ENCODE measurements at regions not wholly inside any gene's neighbourhood (a gene's known extent, or its start where the extent isn't known, plus 50 kb on each side); places are given as distances from the start of the nearest gene placed in this dataset.

DNA sequence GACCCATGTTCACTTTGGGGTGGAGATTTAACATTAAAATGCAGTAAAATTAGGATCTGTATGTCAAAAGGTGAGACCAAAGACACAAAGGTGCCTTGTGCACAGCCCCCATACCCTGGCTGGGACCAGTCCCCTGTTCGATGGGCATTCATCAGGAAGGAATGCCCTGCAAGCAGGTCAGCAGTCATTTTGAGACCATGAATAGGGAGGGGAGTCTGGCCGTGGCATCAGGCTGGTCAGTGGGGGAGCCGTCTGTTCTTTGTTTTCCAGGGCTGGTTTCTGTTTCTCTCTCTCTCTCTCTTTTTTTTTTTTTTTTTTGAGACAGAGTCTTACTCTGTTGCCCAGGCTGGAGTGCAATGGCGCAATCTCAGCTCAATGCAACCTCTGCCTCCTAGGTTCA, 68.9 kb upstream of the GOLM1 start:
- Histone ChIP-seq H3K27ac (ENCODE audit: control insufficient read depth, insufficient read depth) (no peak overlapping the region), H2AFZ (ENCODE audit: control insufficient read depth, low read depth, low read length) (no peak overlapping the region), H3K4me2 (ENCODE audit: control insufficient read depth, insufficient read depth) (no peak overlapping the region), H3K9ac (ENCODE audit: control insufficient read depth, insufficient read depth, low read length) (no peak overlapping the region), H4K20me1 (ENCODE audit: control insufficient read depth, insufficient read depth) (no peaks in the 10 kb centered on the region), H3K9me3 (replicated peaks; ENCODE audit: control insufficient read depth, insufficient read depth, low read length) (no peaks in the 10 kb centered on the region; the same call in 2 of the 3 replicates), H3K79me2 (ENCODE audit: control insufficient read depth, insufficient read depth, low read length) (no peaks in the 10 kb centered on the region), H3K4me1 (ENCODE audit: control insufficient read depth, insufficient read depth, low read length) (no peaks in the 10 kb centered on the region), H3K27me3 (replicated peaks in 1 of 2; ENCODE audit: control insufficient read depth in 2 of 2, insufficient read depth in 2 of 2, low read length in 1 of 2) (no peaks in the 10 kb centered on the region), H3K4me3 (no peak overlapping the region), H3K36me3 (ENCODE audit: control insufficient read depth in 2 of 2, insufficient read depth in 2 of 2, low read length in 1 of 2) (no peaks in the 10 kb centered on the region)
- RAD21 ChIA-PET (ENCODE audit: unreplicated experiment), result no interaction called here
- intact Hi-C loops (cut with micrococcal nuclease; ENCODE audit: unreplicated experiment) (no loop called here), in situ Hi-C loops (cut with MboI) (no loop called here)
- DNase-seq (ENCODE audit: low read depth, low spot score) (no peak), ATAC-seq (no peak), FAIRE-seq (no peak)
- no TSS peak for BruUV-seq (replicated peaks)
- TF ChIP-seq SMARCA5 (IDR thresholded peaks at IDR 0.05), result no peak
- TF ChIP-seq CREM (IDR thresholded peaks at IDR 0.05; ENCODE audit: low read depth), result no peak
- TF ChIP-seq, protein P1, sequence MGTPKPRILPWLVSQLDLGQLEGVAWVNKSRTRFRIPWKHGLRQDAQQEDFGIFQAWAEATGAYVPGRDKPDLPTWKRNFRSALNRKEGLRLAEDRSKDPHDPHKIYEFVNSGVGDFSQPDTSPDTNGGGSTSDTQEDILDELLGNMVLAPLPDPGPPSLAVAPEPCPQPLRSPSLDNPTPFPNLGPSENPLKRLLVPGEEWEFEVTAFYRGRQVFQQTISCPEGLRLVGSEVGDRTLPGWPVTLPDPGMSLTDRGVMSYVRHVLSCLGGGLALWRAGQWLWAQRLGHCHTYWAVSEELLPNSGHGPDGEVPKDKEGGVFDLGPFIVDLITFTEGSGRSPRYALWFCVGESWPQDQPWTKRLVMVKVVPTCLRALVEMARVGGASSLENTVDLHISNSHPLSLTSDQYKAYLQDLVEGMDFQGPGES (IDR thresholded peaks at IDR 0.05), result no peak
- TF ChIP-seq, protein P2, sequence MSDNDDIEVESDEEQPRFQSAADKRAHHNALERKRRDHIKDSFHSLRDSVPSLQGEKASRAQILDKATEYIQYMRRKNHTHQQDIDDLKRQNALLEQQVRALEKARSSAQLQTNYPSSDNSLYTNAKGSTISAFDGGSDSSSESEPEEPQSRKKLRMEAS (IDR thresholded peaks at IDR 0.05; ENCODE audit: low read depth, low read length), result no peak
- no peak for TF ChIP-seq RCOR1 (conservative IDR thresholded peaks at IDR 0.05; ENCODE audit: low read depth, low read length)
- CTCF ChIA-PET, result no interaction called here
- 60% methylated on average over 4 of the region's 4 CpGs for WGBS (ENCODE audit: insufficient coverage, insufficient replicate concordance, low lambda C conversion rate, missing lambda C conversion rate)
- POLR2A ChIA-PET, result no interaction called here
- SMC1A ChIA-PET (ENCODE audit: uncharacterized antibody, unreplicated experiment), result interaction anchor here (1.6 kb wide), 1 partner anchor 32 kb away, joined by 3 read pairs; no protein-coding TSS in a partner anchor

DNA sequence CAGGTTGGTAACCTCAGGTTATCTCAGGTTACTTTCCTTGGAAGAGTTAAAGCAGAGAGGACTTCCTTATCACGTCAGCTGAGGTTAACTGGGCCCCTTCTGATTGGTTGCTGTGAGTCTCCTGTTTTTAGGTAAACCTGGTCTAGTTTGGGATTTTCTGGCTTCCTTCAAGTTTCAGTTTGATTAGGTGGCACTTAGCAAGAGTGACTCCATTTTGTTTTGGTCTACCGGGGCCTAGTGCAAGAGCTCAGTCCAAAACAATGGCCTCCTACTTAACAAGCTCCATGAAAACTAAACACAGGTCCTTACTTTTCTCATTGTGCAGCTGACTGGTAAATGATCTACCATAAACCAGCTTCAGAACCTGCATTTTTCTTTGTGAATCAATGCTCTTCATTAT, 67.2 kb upstream of the GOLM1 start:
- Histone ChIP-seq H3K27ac (ENCODE audit: control insufficient read depth, insufficient read depth) (no peak overlapping the region), H3K9me3 (replicated peaks; ENCODE audit: control insufficient read depth, insufficient read depth, low read length) (no peaks in the 10 kb centered on the region; the same call in 2 of the 3 replicates), H4K20me1 (ENCODE audit: control insufficient read depth, insufficient read depth) (no peaks in the 10 kb centered on the region), H3K79me2 (ENCODE audit: control insufficient read depth, insufficient read depth, low read length) (no peaks in the 10 kb centered on the region), H3K36me3 (ENCODE audit: control insufficient read depth in 2 of 2, insufficient read depth in 2 of 2, low read length in 1 of 2) (no peaks in the 10 kb centered on the region), H2AFZ (ENCODE audit: control insufficient read depth, low read depth, low read length) (no peak overlapping the region), H3K4me1 (ENCODE audit: control insufficient read depth, insufficient read depth, low read length) (no peaks in the 10 kb centered on the region), H3K4me2 (ENCODE audit: control insufficient read depth, insufficient read depth) (no peak overlapping the region), H3K4me3 (no peak overlapping the region), H3K27me3 (replicated peaks in 1 of 2; ENCODE audit: control insufficient read depth in 2 of 2, insufficient read depth in 2 of 2, low read length in 1 of 2) (no peaks in the 10 kb centered on the region), H3K9ac (ENCODE audit: control insufficient read depth, insufficient read depth, low read length) (no peak overlapping the region)
- no peak for DNase-seq (ENCODE audit: low read depth, low spot score)
- in situ Hi-C loops (cut with MboI), result no loop called here
- FAIRE-seq, result no peak
- no TSS peak for BruUV-seq (replicated peaks)
- 59% methylated on average over 2 of the region's 2 CpGs for WGBS (ENCODE audit: insufficient coverage, insufficient replicate concordance, low lambda C conversion rate, missing lambda C conversion rate)
- ChIA-PET POLR2A (no interaction called here), SMC1A (ENCODE audit: uncharacterized antibody, unreplicated experiment) (no interaction called here), RAD21 (ENCODE audit: unreplicated experiment) (no interaction called here), CTCF (interaction anchor here (0.5 kb wide), 1 partner anchor 704 kb away, joined by 3 read pairs; no protein-coding TSS in a partner anchor)
- no peak for ATAC-seq
- intact Hi-C loops (cut with micrococcal nuclease; ENCODE audit: unreplicated experiment), result no loop called here
- TF ChIP-seq, protein P3, sequence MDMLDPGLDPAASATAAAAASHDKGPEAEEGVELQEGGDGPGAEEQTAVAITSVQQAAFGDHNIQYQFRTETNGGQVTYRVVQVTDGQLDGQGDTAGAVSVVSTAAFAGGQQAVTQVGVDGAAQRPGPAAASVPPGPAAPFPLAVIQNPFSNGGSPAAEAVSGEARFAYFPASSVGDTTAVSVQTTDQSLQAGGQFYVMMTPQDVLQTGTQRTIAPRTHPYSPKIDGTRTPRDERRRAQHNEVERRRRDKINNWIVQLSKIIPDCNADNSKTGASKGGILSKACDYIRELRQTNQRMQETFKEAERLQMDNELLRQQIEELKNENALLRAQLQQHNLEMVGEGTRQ (IDR thresholded peaks at IDR 0.05; ENCODE audit: borderline replicate concordance, low read depth, low read length), result no peak
- TF ChIP-seq ASH2L (IDR thresholded peaks at IDR 0.05; ENCODE audit: borderline replicate concordance, low read depth) (no peak), TCF7 (IDR thresholded peaks at IDR 0.05; ENCODE audit: borderline replicate concordance) (no peak), IKZF1 (conservative IDR thresholded peaks at IDR 0.05) (no peak), ATF7 (IDR thresholded peaks at IDR 0.05; ENCODE audit: low read depth) (no peak), MTA3 (IDR thresholded peaks at IDR 0.05; ENCODE audit: borderline replicate concordance, low read length) (no peak)
- TF ChIP-seq, protein P4, sequence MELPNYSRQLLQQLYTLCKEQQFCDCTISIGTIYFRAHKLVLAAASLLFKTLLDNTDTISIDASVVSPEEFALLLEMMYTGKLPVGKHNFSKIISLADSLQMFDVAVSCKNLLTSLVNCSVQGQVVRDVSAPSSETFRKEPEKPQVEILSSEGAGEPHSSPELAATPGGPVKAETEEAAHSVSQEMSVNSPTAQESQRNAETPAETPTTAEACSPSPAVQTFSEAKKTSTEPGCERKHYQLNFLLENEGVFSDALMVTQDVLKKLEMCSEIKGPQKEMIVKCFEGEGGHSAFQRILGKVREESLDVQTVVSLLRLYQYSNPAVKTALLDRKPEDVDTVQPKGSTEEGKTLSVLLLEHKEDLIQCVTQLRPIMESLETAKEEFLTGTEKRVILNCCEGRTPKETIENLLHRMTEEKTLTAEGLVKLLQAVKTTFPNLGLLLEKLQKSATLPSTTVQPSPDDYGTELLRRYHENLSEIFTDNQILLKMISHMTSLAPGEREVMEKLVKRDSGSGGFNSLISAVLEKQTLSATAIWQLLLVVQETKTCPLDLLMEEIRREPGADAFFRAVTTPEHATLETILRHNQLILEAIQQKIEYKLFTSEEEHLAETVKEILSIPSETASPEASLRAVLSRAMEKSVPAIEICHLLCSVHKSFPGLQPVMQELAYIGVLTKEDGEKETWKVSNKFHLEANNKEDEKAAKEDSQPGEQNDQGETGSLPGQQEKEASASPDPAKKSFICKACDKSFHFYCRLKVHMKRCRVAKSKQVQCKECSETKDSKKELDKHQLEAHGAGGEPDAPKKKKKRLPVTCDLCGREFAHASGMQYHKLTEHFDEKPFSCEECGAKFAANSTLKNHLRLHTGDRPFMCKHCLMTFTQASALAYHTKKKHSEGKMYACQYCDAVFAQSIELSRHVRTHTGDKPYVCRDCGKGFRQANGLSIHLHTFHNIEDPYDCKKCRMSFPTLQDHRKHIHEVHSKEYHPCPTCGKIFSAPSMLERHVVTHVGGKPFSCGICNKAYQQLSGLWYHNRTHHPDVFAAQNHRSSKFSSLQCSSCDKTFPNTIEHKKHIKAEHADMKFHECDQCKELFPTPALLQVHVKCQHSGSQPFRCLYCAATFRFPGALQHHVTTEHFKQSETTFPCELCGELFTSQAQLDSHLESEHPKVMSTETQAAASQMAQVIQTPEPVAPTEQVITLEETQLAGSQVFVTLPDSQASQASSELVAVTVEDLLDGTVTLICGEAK (IDR thresholded peaks at IDR 0.05; ENCODE audit: borderline replicate concordance), result no peak

Measured in GM12878 (cell line).